Right lobe of liver (tissue), 4 donors: ENCODE measurements at regions not wholly inside any gene's neighbourhood (a gene's known extent, or its start where the extent isn't known, plus 50 kb on each side); places are given as distances from the start of the nearest gene placed in this dataset.

Experiments used
- CTCF ChIP-seq, 4 donors: fragments of 200-600 bp in 3 of 4; fragments of 450-650 bp in 1 of 4; IDR thresholded peaks; one replicate each; pipeline versions ENCODE4 v1.5.1 to v1.8.0; 2016 to 2022; ENCODE audit warnings: antibody characterized with exemption in 4 of 4, mild to moderate bottlenecking in 2 of 4
- POLR2A ChIP-seq: fragments of 450-650 bp; IDR thresholded peaks from one replicate; pipeline ENCODE4 v1.6.1; 2017; ENCODE audit warnings: antibody characterized with exemption, mild to moderate bottlenecking
- donor health status: DM: no; HTN: no; CAD: no.
- donor health status: DM: no; HTN: no; CAD: no.
- donor health status: DM: no; HTN: yes; CAD: no.

GRCh38 chr1:181308098-181308497 is 175.2 kb upstream of the CACNA1E start:
- TF ChIP-seq CTCF (IDR thresholded peaks at IDR 0.05): no peak
- no peak for TF ChIP-seq POLR2A
